HG03066 (cell line): ENCODE measurements at regions not wholly inside any gene's neighbourhood (a gene's known extent, or its start where the extent isn't known, plus 50 kb on each side); places are given as distances from the start of the nearest gene placed in this dataset.

Experiments
- ATAC-seq: cut with Tn5 transposase; IDR thresholded peaks from one replicate; pipeline ENCODE4 v1.9.1; 2021; ENCODE audit warnings: low read depth; ENCODE audit not compliant: unreplicated experiment

DNA sequence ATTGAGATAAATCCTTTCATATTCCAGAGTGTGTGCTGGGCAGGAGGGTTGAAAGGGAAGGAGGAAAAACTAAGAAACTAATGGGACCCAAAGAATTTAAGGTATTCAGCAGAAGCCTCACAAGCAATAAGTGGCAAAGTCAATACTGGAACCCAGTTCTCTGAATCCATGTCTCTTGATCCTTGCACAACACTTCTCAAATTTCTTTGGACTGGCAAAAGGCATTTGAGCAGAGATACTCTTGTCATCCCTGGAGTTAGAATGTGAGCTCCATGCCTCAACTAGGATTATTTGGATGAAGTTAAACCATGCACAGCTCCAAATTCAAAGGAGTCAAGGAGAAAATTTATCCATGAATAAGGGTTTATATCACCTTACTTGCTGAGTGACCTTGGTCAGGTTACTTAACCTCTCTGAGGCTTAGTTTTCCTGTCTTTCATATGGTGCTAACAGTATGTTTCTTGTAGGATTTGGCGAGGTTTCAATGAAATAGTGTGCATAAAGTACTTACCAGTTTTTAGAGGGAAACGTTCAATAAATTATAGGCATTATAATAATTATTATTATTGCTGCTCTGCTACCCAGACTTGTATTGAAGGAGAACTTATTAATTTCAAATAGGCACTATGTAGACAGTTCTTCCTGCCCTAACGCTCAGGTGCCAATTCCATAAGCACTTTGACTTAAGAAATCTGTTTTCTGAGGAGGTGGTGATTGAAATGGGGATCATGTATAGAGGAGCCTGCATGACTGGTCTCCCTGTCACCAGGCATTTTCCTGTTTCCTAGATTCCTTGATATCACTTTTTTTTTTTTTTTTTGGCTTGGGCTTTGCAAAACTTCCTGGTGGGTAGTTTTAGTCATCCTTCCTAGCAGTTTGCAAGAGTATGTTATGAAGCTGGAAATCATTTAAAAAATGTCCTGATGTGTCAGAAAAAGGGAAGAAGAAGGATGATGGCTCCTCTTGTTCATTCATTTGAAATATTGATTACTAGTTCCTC is 125.0 kb upstream of the JUN start:
- no peak for ATAC-seq

DNA sequence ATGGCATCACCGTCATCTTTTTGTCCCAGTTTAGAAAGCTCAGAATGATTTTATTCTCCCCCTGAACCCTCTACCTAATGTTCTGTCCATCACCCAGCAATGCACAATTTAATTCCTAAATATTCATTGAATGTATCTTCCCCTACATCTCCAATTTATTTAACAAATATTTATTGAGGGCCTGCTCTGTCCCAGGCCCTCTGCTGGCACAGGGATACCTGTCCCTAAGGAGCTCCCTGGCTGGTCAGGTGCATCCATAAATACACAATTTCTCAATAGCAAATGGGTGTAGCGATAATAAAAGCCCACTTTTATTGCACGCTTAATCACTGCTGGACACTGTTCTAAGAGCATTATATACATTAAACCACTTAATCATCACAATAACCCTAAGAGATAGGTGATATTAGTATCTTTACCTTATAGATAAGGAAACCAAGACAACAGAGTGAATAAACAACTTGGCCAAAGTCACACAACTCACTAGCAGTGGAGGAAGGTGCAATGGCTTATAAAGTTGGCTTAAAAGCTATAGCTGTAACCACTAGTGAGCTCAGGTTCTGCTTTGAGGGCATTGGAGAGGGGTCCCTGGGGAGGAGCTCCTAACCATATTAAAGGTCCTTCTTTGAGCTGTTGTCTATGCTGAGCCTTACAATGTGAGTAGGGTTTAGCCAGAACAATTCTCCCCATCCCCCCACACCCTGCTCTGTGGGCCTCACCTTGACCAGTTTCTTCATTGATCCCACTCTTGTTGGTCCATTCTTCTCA is 126.3 kb upstream of the JUN start:
- ATAC-seq = no peak

DNA sequence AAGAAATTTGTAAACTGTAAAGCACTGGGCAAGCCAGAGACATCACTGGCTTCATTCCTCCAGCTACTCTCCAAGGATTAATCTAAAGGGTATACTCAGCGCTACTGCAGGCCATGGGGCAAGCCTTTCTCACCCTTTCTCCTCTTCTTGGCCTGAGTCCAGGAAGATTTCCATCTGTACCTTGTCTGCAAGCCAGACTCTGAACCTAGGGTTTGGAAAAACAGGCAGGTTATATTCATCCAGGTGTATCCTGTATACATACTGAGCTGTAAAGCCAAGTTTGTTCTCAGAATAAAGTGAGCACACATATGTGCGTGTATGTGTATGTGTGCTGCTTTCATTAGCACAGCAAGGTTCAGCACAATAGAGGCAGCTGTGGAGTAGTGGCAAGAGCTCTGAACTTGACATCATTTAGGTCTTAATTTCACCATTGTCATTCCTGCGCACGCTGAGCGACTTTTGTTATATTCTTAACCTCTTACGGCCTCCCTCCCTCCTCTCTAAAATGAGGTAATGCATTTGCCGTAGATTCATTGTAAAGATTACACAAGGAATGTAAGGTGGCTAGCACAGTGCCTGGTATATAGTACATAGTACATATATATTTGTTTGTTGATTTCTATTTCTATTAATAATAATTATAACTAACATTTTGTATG is 128.1 kb upstream of the JUN start:
- no peak for ATAC-seq

DNA sequence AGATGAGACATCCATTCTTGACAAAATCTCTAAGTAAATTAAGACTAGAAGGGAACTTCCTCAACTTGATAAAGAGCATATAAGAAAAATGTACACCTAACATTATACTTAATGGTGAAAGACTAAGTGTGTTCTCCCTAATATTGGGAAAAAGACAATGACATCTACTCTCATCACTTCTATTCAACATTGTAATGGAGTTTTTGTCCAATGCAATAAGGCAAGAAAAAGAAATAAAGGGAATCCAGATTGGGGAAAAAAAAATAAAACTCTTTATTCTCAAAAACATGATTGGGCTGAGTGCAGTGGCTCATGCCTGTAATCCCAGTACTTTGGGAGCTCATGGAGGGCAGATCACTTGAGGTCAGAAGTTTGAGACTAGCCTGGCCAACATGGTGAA is 131.1 kb upstream of the JUN start:
- no peak for ATAC-seq

DNA sequence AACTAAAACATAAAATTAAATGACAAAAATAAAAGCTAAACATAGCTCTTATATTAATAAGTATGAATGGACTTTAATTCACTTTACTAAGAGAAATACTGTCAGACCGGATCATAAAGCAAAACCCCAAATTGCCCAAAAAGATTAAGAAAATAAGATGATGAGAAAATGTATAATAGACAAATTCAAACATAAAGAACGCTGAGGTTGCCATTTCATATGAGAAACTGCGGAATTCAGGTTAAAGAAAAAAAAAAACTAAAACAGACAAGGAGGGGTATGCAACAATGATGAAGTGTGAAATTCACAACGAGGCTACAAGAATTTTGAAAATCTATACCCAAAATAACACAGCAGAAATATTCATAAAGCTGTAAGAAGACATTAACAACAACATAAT is 133.6 kb upstream of the JUN start:
- ATAC-seq = no peak

DNA sequence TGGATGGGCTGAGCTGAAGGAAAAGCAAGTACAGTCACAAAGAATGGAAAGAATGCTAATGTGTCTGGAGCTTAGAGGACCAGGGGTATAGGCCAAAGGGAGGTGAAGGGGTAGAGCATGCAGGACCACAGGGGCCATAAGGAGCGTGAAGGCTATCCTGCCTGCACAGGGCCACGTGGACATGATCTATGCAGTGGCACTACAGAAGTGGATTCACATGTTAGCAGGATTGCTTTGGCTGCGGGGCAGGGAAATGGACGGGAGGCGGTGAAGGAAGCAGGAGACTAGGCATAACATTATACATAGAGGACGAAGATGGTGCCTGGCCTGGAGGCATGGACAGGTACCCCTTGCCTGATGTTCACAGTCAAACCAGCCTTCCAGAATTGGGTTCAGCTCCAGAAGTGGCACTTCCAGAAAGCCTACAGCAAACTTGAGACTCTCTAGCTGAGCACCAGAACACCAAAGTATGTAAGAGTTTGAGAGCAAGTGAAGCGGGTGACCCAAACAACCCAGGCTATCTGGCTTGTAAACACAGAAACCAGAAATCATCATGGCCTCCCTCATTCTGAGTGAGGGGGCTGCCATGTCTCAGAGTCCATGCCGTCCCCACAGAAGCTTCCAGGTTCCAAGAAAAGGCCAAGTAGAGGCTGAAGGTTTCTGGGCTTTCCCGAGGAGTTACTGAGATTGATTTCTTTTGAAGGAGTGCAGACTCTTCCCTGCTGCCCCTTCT is 135.5 kb upstream of the JUN start:
- ATAC-seq = no peak

DNA sequence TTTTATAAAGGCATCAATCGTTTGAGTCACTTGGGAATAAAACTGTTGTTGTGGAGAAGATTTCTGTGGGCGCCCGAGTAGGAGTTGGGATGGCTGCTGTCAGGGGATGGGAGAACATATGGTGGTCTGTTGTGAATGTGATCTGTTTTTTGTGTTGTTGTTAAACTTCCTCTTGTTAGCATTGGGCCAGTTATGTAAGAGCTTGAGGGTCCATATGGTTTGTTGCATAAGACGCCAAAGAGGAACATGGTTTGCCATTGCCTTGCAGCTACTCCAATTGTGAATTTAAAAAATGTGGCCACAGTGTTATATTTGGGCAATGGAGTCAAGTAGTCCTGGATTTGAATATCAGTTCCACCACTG is 136.1 kb upstream of the JUN start:
- ATAC-seq = no peak

DNA sequence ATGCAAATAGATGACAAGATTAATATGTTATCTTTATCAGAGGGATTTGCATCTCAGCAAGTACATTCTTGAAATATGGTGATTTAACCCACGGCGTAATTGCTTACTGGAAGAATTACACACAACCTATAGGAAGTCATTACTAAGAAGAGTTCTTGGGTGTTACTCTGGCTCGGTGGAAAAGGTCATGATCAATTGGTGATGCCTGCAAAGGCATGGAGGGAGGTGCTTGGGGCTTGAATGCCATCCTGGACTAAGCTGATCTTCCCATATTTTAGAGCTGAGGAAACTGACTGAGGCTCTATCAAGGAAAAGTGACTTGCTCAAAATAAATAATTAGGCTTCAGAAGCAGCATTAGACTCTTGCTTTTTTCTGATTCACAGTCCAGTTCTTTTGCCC is 137.5 kb upstream of the JUN start:
- ATAC-seq = no peak

DNA sequence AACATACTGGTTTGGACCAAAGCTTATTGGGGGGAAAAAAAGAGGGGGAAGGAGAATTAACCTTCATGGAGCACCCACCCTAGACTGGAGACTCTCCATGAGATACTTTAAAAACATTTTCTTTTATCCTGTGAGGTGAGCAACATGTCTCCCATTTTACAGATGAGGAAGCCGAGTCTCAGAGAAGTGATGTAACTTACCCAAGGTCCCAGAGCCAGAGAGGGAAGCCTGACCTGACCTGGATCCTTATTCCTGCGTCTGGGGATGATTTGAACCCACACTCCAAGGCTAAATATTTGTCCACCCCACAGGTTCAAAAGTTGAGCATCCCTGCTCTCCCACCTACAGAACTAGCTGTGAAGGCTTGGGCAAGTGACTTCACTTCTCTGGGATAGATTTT is 137.9 kb upstream of the JUN start:
- no peak for ATAC-seq

DNA sequence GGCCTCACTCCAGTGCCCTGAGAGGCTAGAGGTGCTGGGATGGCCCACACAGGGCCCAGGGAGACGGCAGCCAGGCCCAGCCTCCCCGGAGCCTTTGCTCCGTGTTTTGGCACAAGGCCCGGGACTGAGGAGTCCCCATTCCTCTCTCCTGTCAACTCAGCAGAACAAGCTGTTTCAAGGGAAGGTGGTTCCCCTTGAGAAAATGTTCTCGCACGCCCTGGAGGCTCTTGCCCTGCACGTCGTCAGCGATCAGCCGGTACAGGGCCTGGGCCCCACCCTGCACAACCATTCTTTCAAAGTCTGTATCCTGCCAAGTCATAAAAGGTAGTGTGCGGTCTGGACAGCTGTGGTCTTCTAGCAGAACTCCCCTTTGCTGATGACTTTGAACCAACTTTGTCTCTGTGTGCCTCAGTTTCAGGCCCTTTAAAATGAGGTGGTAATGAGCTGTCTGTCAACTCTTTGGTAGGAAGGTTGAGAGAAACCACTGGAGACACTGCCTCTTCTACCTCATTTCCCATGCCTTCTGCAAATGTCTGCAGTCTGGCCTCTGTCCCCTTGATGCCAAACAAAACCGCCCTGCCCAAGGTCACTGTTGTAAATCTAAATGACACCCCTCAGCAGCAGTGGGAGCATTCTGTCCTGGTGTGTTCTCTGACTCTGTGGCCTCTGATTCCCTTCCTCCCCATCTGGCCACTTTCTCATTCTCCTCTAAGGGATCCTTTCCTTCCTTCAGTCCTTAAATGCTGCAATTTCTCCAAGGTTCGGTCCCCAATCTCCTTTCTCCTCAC is 138.6 kb upstream of the JUN start:
- ATAC-seq = peak; percentile 85

DNA sequence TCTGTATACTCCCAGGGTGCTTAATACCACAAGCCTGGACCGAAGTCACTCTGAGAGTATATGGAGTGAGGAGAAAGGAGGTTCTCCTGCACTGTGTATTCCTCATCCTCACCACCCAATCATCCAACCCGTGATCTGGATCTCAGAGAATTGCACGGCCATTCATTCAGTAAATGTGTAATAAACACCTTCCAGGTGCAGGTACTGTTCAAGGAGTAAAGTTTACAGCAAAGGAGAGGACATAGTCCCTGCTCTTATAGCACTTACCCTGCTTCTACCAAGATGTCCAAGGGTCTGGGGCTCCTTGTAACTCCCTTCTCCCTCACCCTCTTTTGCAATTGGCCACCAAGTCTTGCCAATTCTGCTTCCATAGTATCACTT is 139.2 kb upstream of the JUN start:
- ATAC-seq = no peak

DNA sequence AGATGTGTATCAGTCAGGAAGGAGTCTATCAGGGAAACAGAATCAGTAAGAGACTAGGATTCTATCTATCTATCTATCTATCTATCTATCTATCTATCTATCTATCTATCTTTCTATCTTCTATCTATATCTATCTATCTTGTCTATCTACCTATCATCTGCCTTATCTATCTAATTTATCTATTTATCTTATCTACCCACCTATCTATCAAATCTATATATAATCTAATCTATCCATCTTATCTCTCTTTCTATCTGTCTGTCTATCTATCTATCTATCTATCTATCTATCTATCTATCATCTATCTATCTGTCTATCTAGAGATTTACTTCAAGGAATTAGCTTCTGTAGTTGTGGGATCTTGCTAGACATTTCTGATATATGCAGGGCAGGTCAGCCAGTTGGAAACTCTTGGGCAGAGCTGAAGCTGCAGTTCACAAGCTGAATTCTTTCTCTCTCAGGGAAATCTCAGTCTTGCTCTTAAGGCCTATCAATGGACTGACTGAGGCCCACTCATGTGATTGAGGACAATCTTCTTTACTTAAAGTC is 140.2 kb upstream of the JUN start:
- no peak for ATAC-seq

DNA sequence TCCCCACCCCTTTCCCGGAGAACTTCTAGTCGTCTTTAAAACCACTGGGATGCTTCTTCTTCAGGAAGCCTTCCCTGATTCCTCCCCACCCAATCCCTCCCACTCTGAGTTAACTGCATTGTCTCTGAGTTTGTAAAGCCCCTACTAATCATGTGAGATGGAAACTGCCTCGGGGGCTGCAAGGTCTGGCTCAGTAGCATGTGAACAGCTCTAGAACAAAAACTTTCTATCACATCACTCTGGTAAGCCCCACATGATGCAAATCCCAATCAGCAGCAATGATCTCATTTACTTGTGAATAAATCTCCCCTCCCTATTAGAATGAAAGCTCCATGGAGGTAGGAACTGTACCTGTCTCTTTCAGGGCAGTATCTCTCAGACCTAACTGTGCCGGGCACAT is 141.0 kb upstream of the JUN start:
- ATAC-seq = no peak

DNA sequence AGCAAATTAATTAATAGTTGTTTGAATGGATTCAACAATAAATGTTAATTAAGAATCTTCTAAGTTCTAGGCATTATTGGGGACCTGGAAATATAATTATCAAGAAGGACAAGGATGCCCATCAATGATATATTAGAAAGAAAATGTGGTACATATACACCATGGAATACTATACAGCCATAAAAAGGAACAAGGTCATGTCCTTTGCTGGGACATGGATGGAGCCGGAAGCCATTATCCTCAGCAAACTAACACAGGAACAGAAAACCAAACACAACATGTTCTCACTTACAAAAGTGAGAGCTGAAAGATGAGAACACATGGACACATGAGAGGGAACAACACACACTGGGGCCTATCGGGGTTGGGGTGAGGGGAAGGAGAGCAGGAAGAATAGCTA is 141.4 kb upstream of the JUN start:
- no peak for ATAC-seq

DNA sequence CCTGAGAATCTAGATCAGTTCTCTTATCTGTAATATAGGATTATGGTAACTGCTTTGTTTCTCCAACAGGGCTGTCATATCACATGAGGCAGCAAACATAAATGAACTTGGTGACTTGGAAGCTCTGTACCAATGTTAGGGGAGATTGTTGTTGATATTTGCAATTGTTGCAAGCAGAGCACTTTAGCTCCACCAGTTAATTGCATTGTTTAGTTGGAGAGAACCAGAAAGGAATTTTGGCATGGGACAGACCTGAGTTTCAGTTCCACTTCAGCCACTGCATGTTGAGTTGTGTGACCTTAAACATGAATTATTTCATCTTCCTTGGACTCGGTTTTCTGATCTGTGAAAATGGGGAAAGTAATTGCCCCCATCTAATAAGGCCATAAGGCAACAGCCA is 142.3 kb upstream of the JUN start:
- no peak for ATAC-seq

DNA sequence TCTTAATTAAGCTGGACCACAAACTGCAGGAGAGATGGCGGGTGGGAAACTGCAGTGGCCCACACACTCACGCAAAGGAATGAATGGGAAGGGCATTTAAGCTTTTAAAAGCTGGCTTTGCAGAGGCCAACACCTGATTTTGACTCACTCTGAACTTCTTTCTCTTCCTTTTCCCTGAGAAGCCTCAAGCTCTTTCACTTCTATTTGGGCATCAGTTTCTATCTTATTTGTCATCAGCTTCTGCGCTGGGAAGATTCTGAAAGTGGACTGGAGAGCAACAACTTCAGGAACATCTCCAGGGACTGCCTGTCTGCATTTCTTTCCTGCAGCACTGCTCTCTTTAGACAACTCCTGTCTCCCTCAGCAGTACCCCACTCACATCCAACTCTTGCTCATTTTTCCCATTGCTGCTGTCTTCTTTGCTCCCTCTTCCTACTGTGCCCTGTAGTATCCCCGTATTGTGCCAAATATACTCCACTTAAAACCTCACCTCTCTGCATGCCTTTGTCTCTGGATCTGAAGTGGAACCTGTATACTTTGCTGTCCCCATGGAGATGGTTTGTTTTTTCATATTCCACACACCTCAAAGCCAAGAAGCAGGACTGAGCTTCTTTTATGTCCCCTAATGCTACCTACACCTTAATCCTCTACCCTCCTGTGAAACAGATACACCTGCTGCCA is 143.3 kb upstream of the JUN start:
- ATAC-seq = no peak

DNA sequence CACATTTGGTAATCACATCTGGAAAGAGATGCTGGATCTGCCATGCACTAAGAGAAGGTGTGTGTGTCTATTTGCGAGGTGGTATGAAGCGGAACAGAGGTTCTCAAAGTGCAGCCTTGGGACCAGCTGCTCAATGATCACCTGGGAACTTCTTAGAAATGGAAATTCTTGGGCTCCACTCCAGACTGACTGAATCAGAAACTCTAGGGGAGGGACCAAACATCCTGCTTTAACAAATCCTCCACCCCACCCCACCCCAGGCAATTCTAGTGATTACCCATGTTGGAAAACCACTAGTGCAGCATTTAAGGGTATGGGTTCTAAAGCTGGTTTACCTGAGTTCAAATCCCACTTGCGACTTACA is 143.9 kb upstream of the JUN start:
- no peak for ATAC-seq

DNA sequence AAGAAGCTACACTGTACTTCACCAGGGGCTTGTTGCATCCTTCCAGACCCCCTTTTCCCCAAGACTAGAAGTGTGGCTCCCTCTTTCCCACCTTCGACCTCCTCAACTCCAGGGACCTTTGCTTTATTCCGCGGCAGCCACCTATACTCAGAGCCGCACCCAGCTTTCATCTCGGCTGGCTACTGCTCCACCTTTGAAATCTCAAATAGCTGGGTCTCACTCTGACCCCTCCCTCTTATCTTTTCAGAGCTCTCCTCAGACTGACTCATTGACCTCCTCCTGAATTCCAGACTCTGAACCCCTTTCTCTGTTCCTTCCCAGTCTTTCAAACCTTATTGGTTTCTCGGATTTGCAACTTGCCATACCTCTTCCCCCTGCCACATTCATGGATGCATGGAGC is 144.7 kb upstream of the JUN start:
- no peak for ATAC-seq

DNA sequence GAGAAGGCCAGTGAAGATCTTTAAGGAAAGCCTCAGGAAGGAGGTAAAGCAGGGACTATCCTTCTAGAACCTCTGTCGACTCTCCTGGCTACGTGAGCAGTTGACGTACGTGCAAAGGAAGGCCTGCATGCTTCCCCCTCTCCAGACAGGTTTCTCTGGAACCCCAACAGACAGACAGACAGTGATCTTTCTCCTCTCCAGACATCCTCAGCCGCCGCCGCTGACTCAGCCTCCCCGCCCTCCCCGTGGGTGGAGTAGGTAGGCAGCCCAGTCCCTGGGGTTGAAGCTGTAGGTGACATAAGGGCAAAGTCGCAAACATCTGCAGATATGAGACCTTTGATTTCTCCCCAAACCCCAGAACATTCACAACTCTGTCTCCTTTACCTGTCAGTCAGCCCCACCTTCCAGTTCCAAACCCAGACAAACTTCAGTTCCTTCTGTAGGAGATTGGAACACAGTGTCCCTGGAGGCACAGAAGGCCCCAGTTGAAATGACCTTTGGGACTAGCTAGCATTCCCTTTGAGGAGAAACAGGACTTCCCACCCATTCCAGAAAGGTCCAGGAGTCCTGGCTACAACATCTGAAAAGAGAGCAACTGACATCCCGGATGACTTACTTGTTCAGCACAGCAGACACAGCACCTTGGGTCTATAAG is 146.0 kb upstream of the JUN start:
- ATAC-seq = no peak
